WTC11 (cell line): ENCODE measurements at regions not wholly inside any gene's neighbourhood (a gene's known extent, or its start where the extent isn't known, plus 50 kb on each side); places are given as distances from the start of the nearest gene placed in this dataset.
A peak's percentile ranks its signal among the peaks of the same experiment; 100 is the strongest.

Experiments used
- ATAC-seq: fragments of 200-7000 bp; cut with Tn5 transposase; 2 replicates; pipeline ENCODE4 v1.10.0; 2021; ENCODE audit warnings: mild to moderate bottlenecking, moderate library complexity
- CTCF ChIA-PET: fragments of 300-600 bp; sonication (Branson Sonifier 250); formaldehyde crosslinking; loops from one replicate; lab custom pipeline; 2021; ENCODE audit warnings: antibody characterized with exemption; lab: Charles Lee
- POLR2A ChIA-PET: fragments of 350-600 bp; sonication (Branson Sonifier 250); formaldehyde crosslinking; loops from one replicate; lab custom pipeline; 2021; ENCODE audit warnings: antibody characterized with exemption; lab: Charles Lee
- DNase-seq: peaks from one replicate; pipeline ENCODE4 v3.0.0; 2021; ENCODE audit warnings: low spot score
- H3K27ac Mint-ChIP-seq: 2 replicates; pipeline ENCODE4 v1.8.0; 2021; ENCODE audit warnings: mixed read lengths
- H3K27me3 Mint-ChIP-seq: 2 replicates; pipeline ENCODE4 v1.8.0; 2021; ENCODE audit warnings: low read depth, mild to moderate bottlenecking, moderate library complexity, mixed read lengths
- H3K36me3 Mint-ChIP-seq: 2 replicates; pipeline ENCODE4 v1.8.0; 2021; ENCODE audit warnings: mixed read lengths
- H3K4me1 Mint-ChIP-seq: 2 replicates; pipeline ENCODE4 v1.8.0; 2022; ENCODE audit warnings: mixed read lengths
- H3K4me3 Mint-ChIP-seq: 2 replicates; pipeline ENCODE4 v1.8.0; 2021; ENCODE audit warnings: mild to moderate bottlenecking, moderate library complexity, mixed read lengths
- H3K9me3 Mint-ChIP-seq: 2 replicates; pipeline ENCODE4 v1.8.0; 2021; ENCODE audit warnings: mixed read lengths
- AR ChIP-seq: fragments of 250-450 bp; sonication (Bioruptor Pico); IDR thresholded peaks from 2 replicates; pipeline ENCODE4 v1.9.0; 2021; ENCODE audit warnings: mild to moderate bottlenecking
- CBFB ChIP-seq: sonication (generic); formaldehyde crosslinking; IDR thresholded peaks from 2 replicates; pipeline ENCODE4 v1.8.1; 2022; ENCODE audit warnings: mild to moderate bottlenecking, low read depth, missing genetic modification reagents
- CTCF ChIP-seq: fragments of 200-600 bp; IDR thresholded peaks from 2 replicates; pipeline ENCODE4 v1.8.0; 2022; ENCODE audit warnings: antibody characterized with exemption
- ESRRA ChIP-seq: sonication (generic); formaldehyde crosslinking; IDR thresholded peaks from 2 replicates; pipeline ENCODE4 v1.8.1; 2022; ENCODE audit warnings: mild to moderate bottlenecking, missing genetic modification reagents, borderline replicate concordance
- FOXP4 ChIP-seq: sonication (generic); formaldehyde crosslinking; IDR thresholded peaks from 2 replicates; pipeline ENCODE4 v1.8.0; 2022; ENCODE audit warnings: mild to moderate bottlenecking, missing genetic modification reagents
- NFATC4 ChIP-seq: fragments of 250-450 bp; sonication (Bioruptor Pico); IDR thresholded peaks from 2 replicates; pipeline ENCODE4 v1.9.0; 2021; ENCODE audit warnings: mild to moderate bottlenecking
- RELA ChIP-seq: sonication (generic); formaldehyde crosslinking; IDR thresholded peaks from 2 replicates; pipeline ENCODE4 v1.8.1; 2022; ENCODE audit warnings: missing genetic modification reagents, mild to moderate bottlenecking, borderline replicate concordance
- USF1 ChIP-seq: sonication (generic); formaldehyde crosslinking; IDR thresholded peaks from 2 replicates; pipeline ENCODE4 v1.8.0; 2022; ENCODE audit warnings: mild to moderate bottlenecking, missing genetic modification reagents
- ZNF263 ChIP-seq: sonication (generic); formaldehyde crosslinking; IDR thresholded peaks from 2 replicates; pipeline ENCODE4 v1.8.1; 2022; ENCODE audit warnings: low read depth, mild to moderate bottlenecking, moderate library complexity, missing genetic modification reagents

GRCh38 chr11:88231894-88232482, 56.7 kb upstream of the RAB38 start:
- Mint-ChIP-seq H3K4me3 (no peak overlapping the region), H3K27ac (no peak overlapping the region)
- peak; percentile 96 for ATAC-seq
- CTCF ChIA-PET, result interaction anchor here (1.0 kb wide), 1 partner anchor 128 kb away, joined by 3 read pairs; no protein-coding TSS in a partner anchor
- peak; percentile 60 for TF ChIP-seq CTCF
- no peak for TF ChIP-seq USF1 (CRISPR knock-in tag)
- TF ChIP-seq, all 79 proteins: peak for 1
- peaks cover 14% of the 10 kb centered on the region for H3K4me1 Mint-ChIP-seq
- peaks cover 18% of the 10 kb centered on the region for H3K36me3 Mint-ChIP-seq
- no peaks in the 10 kb centered on the region; the same call in 1 of the 2 replicates for H3K27me3 Mint-ChIP-seq
- peaks cover 30% of the 10 kb centered on the region for H3K9me3 Mint-ChIP-seq
- DNase-seq, result peak; percentile 15
- POLR2A ChIA-PET, result no interaction called here

GRCh38 chr11:88229303-88229702, 54.1 kb upstream of the RAB38 start:
- Mint-ChIP-seq H3K9me3 (peaks cover 56% of the 10 kb centered on the region), H3K4me1 (peaks cover 6% of the 10 kb centered on the region; the same call in 1 of the 2 replicates), H3K27me3 (no peaks in the 10 kb centered on the region; the same call in 1 of the 2 replicates), H3K27ac (no peak overlapping the region), H3K4me3 (no peak overlapping the region), H3K36me3 (peaks cover 43% of the 10 kb centered on the region)
- ChIA-PET CTCF (no interaction called here), POLR2A (no interaction called here)
- no peak for TF ChIP-seq FOXP4 (CRISPR knock-in tag)
- no peak for TF ChIP-seq ESRRA (CRISPR knock-in tag)
- TF ChIP-seq ZNF263 (CRISPR knock-in tag), result no peak
- no peak for TF ChIP-seq CBFB (CRISPR knock-in tag)
- TF ChIP-seq RELA (CRISPR knock-in tag), result no peak
- TF ChIP-seq NFATC4 (CRISPR knock-in tag), result no peak
- no peak for TF ChIP-seq AR
- no peak for ATAC-seq
- no peak for DNase-seq
